HepG2 (cell line): ENCODE measurements at regions not wholly inside any gene's neighbourhood (a gene's known extent, or its start where the extent isn't known, plus 50 kb on each side); places are given as distances from the start of the nearest gene placed in this dataset.

Experiments used
- ATAC-seq: fragments of 200-7000 bp; cut with Tn5 transposase; 3 replicates; pipeline ENCODE4 v1.9.1; 2020; ENCODE audit warnings: mild to moderate bottlenecking, moderate library complexity
- BruUV-seq: library from RNA; stranded (reverse); fragments of 400-500 nt; replicated peaks from 2 replicates; lab custom pipeline; 2021; lab: Mats Ljungman, UMichigan
- CTCF ChIA-PET: fragments of 300-600 bp; formaldehyde crosslinking; extraction: SDS; loops from one replicate; lab custom pipeline; 2021; ENCODE audit warnings: low total read pairs, inconsistent platforms, low intra/inter-chr PET ratio; lab: Yijun Ruan, JAX
- POLR2A ChIA-PET: fragments of 350-600 bp; sonication (Branson Sonifier 250); formaldehyde crosslinking; loops from one replicate; lab custom pipeline; 2020; ENCODE audit warnings: antibody characterized with exemption, inconsistent platforms; lab: Yijun Ruan, JAX
- DNase-seq: peaks from one replicate; pipeline ENCODE4 v3.0.0-alpha.2; 2015; ENCODE audit warnings: low spot score
- FAIRE-seq: peaks from 3 replicates; lab custom pipeline; 2011; peaks lifted over from hg19 to GRCh38; lab: Jason Lieb, UNC
- H2AFZ ChIP-seq: one replicate; pipeline ENCODE4 v1.6.1; 2011; ENCODE audit warnings: low read length, inconsistent platforms
- H3K27ac ChIP-seq: fragments of 300-600 bp; 3 replicates; pipeline ENCODE4 v1.8.0; 2011; ENCODE audit warnings: mixed run types, mild to moderate bottlenecking, mixed read lengths, low read length, inconsistent platforms; ENCODE audit not compliant: insufficient read depth; ENCODE audit errors: extremely low read length
- H3K27me3 ChIP-seq, 2 experiments: fragments of 200-600 bp in 1 of 2; 2 replicates in 1 of 2; 3 replicates in 1 of 2; pipeline versions ENCODE4 v1.6.0 to v1.8.0; 2011; ENCODE audit warnings: low read length in 2 of 2, mild to moderate bottlenecking in 2 of 2, moderate library complexity in 2 of 2, inconsistent platforms in 1 of 2; ENCODE audit not compliant: insufficient read depth in 2 of 2, control insufficient read depth in 1 of 2
- H3K36me3 ChIP-seq, 2 experiments: fragments of 200-600 bp in 1 of 2; replicated peaks in 1 of 2; 2 replicates in 1 of 2; 3 replicates in 1 of 2; pipeline versions ENCODE4 v1.5.1 to v1.8.0; 2011; ENCODE audit warnings: low read length in 2 of 2, inconsistent platforms in 1 of 2; ENCODE audit not compliant: insufficient read depth in 2 of 2, control insufficient read depth in 1 of 2
- H3K4me1 ChIP-seq: 2 replicates; pipeline ENCODE4 v1.5.1; 2012; ENCODE audit warnings: low read length, inconsistent platforms; ENCODE audit not compliant: insufficient read depth
- H3K4me2 ChIP-seq: 2 replicates; pipeline ENCODE4 v1.6.0; 2011; ENCODE audit warnings: low read depth, low read length, inconsistent platforms
- H3K4me3 ChIP-seq, 3 experiments: fragments of 200-600 bp in 1 of 3; sonication (generic), shearing (Covaris generic) in 1 of 3; replicated peaks in 1 of 3; 2 replicates each; pipeline ENCODE4 v1.5.1; 2011 to 2016; ENCODE audit warnings: low read length in 3 of 3, inconsistent platforms in 2 of 3, low read depth in 2 of 3, mild to moderate bottlenecking in 2 of 3, control low read depth in 1 of 3, mixed read lengths in 1 of 3; ENCODE audit not compliant: insufficient read depth in 1 of 3
- H3K79me2 ChIP-seq: one replicate; pipeline ENCODE4 v1.6.1; 2011; ENCODE audit warnings: low read length, inconsistent platforms; ENCODE audit not compliant: insufficient read depth
- H3K9ac ChIP-seq: 2 replicates; pipeline ENCODE4 v1.6.0; 2011; ENCODE audit warnings: mild to moderate bottlenecking, low read depth, low read length, inconsistent platforms; ENCODE audit not compliant: insufficient read depth
- H3K9me3 ChIP-seq: 2 replicates; pipeline ENCODE4 v1.5.1; 2012; ENCODE audit warnings: mild to moderate bottlenecking, low read length
- H4K20me1 ChIP-seq: 2 replicates; pipeline ENCODE4 v1.6.0; 2011; ENCODE audit warnings: inconsistent platforms, mild to moderate bottlenecking, low read length, moderate library complexity; ENCODE audit not compliant: insufficient read depth
- AKNA ChIP-seq: sonication (generic); formaldehyde crosslinking; IDR thresholded peaks from 2 replicates; pipeline ENCODE4 v1.4.0; 2020; ENCODE audit warnings: missing genetic modification reagents, borderline replicate concordance
- ATF3 ChIP-seq: sonication (generic); formaldehyde crosslinking; IDR thresholded peaks from 2 replicates; pipeline ENCODE4 v1.4.0; 2020; ENCODE audit warnings: missing genetic modification reagents
- CEBPB ChIP-seq: IDR thresholded peaks from 2 replicates; pipeline ENCODE4 v1.6.1; 2011; ENCODE audit warnings: low read depth, low read length, improper control_type of control experiment, borderline replicate concordance
- FOXJ3 ChIP-seq: sonication (generic); formaldehyde crosslinking; IDR thresholded peaks from 2 replicates; pipeline ENCODE4 v1.4.0; 2020; ENCODE audit warnings: missing genetic modification reagents, mild to moderate bottlenecking, borderline replicate concordance
- RARA ChIP-seq: IDR thresholded peaks from 2 replicates; pipeline ENCODE4 v1.6.1; 2016; ENCODE audit warnings: missing genetic modification reagents, missing compliant biosample characterization
- STAT6 ChIP-seq: sonication (generic); formaldehyde crosslinking; IDR thresholded peaks from 2 replicates; pipeline ENCODE4 v1.4.0; 2020; ENCODE audit warnings: missing genetic modification reagents, mild to moderate bottlenecking, borderline replicate concordance
- ZC3H13 ChIP-seq: sonication (generic); formaldehyde crosslinking; IDR thresholded peaks from 2 replicates; pipeline ENCODE4 v1.8.1; 2023; ENCODE audit warnings: mild to moderate bottlenecking, missing genetic modification reagents, moderate library complexity
- ZNF883 ChIP-seq: sonication (generic); formaldehyde crosslinking; IDR thresholded peaks from 2 replicates; pipeline ENCODE4 v1.5.1; 2020; ENCODE audit warnings: mild to moderate bottlenecking, missing genetic modification reagents; ENCODE audit errors: not compliant biosample characterization
- WGBS: methylation state at CpG from one replicate; pipeline ENCODE4 v1.1.6; 2017; ENCODE audit warnings: low lambda C conversion rate; 5-methylcytosine and 5-hydroxymethylcytosine counted together
- in situ Hi-C: cut with HindIII; loops from 2 replicates; pipeline ENCODE4 v1.10.0; 2017; ENCODE audit warnings: low pct_unique_long_range_greater_than_20kb; ENCODE audit not compliant: extremely low pct_ligation_motif_present
- intact Hi-C: fragments of 100-400 bp; cut with micrococcal nuclease; formaldehyde crosslinking; loops from one replicate; pipeline ENCODE4 v1.10.0; 2022; ENCODE audit not compliant: unreplicated experiment

- Histone ChIP-seq H2AFZ (no peak overlapping the region), H3K27me3 (no peaks in the 10 kb centered on the region), H3K27ac (no peak overlapping the region), H3K9ac (no peak overlapping the region), H3K9me3 (no peaks in the 10 kb centered on the region), H3K36me3 (no peaks in the 10 kb centered on the region), H3K4me1 (no peaks in the 10 kb centered on the region; the same call in 1 of the 2 replicates), H3K4me3 (no peak overlapping the region), H4K20me1 (no peaks in the 10 kb centered on the region), H3K4me2 (no peak overlapping the region), H3K79me2 (no peaks in the 10 kb centered on the region)
- no TSS peak for BruUV-seq
- intact Hi-C loops (no loop called here), in situ Hi-C loops (no loop called here)
- ChIA-PET CTCF (no interaction called here), POLR2A (no interaction called here)
- WGBS, result 44% methylated on average over 4 of the region's 4 CpGs
- DNase-seq, result no peak
- no peak for FAIRE-seq
- ATAC-seq, result no peak
- no peak for TF ChIP-seq STAT6 (CRISPR knock-in tag)
- TF ChIP-seq CEBPB, result peak; percentile 37; the same call in 1 of the 2 replicates
These were observed 261.7 kb downstream of the PLOD2 start for GRCh38 chr3:145899241-145899640.

GRCh38 chr3:145900056-145900829, 260.7 kb downstream of the PLOD2 start:
- Histone ChIP-seq H3K79me2 (no peaks in the 10 kb centered on the region), H3K9me3 (no peaks in the 10 kb centered on the region), H3K27ac (no peak overlapping the region), H3K9ac (no peak overlapping the region), H3K4me3 (no peak overlapping the region), H3K4me1 (no peaks in the 10 kb centered on the region), H4K20me1 (no peaks in the 10 kb centered on the region), H3K4me2 (no peak overlapping the region), H3K36me3 (no peaks in the 10 kb centered on the region), H3K27me3 (no peaks in the 10 kb centered on the region), H2AFZ (no peak overlapping the region)
- no TSS peak for BruUV-seq
- ChIA-PET POLR2A (no interaction called here), CTCF (no interaction called here)
- 53% methylated on average over 3 of the region's 3 CpGs for WGBS
- intact Hi-C loops (no loop called here), in situ Hi-C loops (no loop called here)
- DNase-seq (no peak), ATAC-seq (no peak), FAIRE-seq (no peak)
- TF ChIP-seq ZNF883 (CRISPR knock-in tag), result no peak
- no peak for TF ChIP-seq RARA (CRISPR knock-in tag)
- no peak for TF ChIP-seq AKNA (CRISPR knock-in tag)
- no peak for TF ChIP-seq FOXJ3 (CRISPR knock-in tag)
- TF ChIP-seq ATF3 (CRISPR knock-in tag), result no peak
- TF ChIP-seq ZC3H13 (CRISPR knock-in tag), result no peak
